ENCODE measurements at regions not wholly inside any gene's neighbourhood (a gene's known extent, or its start where the extent isn't known, plus 50 kb on each side); places are given as distances from the start of the nearest gene placed in this dataset.

DNA sequence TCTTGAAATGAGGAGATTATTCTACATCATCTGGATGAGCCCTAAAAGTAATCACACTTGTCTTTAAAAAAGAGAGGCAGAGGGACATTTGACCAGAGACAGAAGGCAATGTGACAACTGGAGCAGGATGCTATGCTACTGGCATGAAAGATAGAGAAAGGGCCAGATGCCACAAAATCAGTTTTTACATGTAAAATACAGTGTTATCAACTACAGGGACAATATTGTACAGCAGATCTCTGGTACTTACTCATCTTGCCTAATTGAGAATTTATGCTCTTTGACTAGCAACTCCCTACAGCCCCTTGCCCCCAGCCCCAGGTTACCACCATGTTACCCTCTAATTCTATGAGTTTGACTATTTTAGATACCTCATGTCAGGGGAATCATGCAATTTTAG, 633.4 kb downstream of the LTN1 start:
- TF ChIP-seq, protein P1, sequence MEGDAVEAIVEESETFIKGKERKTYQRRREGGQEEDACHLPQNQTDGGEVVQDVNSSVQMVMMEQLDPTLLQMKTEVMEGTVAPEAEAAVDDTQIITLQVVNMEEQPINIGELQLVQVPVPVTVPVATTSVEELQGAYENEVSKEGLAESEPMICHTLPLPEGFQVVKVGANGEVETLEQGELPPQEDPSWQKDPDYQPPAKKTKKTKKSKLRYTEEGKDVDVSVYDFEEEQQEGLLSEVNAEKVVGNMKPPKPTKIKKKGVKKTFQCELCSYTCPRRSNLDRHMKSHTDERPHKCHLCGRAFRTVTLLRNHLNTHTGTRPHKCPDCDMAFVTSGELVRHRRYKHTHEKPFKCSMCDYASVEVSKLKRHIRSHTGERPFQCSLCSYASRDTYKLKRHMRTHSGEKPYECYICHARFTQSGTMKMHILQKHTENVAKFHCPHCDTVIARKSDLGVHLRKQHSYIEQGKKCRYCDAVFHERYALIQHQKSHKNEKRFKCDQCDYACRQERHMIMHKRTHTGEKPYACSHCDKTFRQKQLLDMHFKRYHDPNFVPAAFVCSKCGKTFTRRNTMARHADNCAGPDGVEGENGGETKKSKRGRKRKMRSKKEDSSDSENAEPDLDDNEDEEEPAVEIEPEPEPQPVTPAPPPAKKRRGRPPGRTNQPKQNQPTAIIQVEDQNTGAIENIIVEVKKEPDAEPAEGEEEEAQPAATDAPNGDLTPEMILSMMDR (IDR thresholded peaks at IDR 0.05) = no peak
- TF ChIP-seq POLR2AphosphoS5 (IDR thresholded peaks at IDR 0.05) = no peak
- no peak for TF ChIP-seq POLR2A (IDR thresholded peaks at IDR 0.05)

Measured in suprapubic skin (tissue), 4 donors.